Mucosa of descending colon (tissue), 3 donors: ENCODE measurements at regions not wholly inside any gene's neighbourhood (a gene's known extent, or its start where the extent isn't known, plus 50 kb on each side); places are given as distances from the start of the nearest gene placed in this dataset.

ENCODE experiments used
- ATAC-seq: fragments of 200-7000 bp; cut with Tn5 transposase; one replicate; pipeline ENCODE4 v1.9.1; 2020; ENCODE audit warnings: mild to moderate bottlenecking, moderate library complexity
- DNase-seq, 3 donors: peaks; one replicate each; pipeline ENCODE4 v3.0.0-alpha.2; 2020
- H3K36me3 ChIP-seq: fragments of 200-600 bp; one replicate; pipeline ENCODE4 v1.8.0; 2021; ENCODE audit warnings: low read depth, mild to moderate bottlenecking
- H3K4me1 ChIP-seq: fragments of 200-600 bp; one replicate; pipeline ENCODE4 v1.8.0; 2021; ENCODE audit warnings: low read depth, mild to moderate bottlenecking
- H3K4me3 ChIP-seq: fragments of 200-600 bp; one replicate; pipeline ENCODE4 v1.8.0; 2021; ENCODE audit warnings: mild to moderate bottlenecking
- H3K9me3 ChIP-seq: fragments of 200-600 bp; one replicate; pipeline ENCODE4 v1.8.0; 2021; ENCODE audit warnings: mild to moderate bottlenecking
- intact Hi-C, 2 donors: fragments of 100-400 bp; cut with DNase I in 1 of 2; cut with micrococcal nuclease in 1 of 2; formaldehyde crosslinking; loops; one replicate each; pipeline versions ENCODE4 v1.11.0 to v1.11.1; 2022; cut with DNase I, micrococcal nuclease
- TF ChIP-seq, protein P1 (sequence below): fragments of 200-600 bp; IDR thresholded peaks from one replicate; pipeline ENCODE4 v1.8.0; 2022; ENCODE audit warnings: antibody characterized with exemption, mild to moderate bottlenecking
- donor health status: DM: no; HTN: no; CAD: no; lungs with moderate emphysema.
- donor health status: DM: no; HTN: no; CAD: no.
- donor health status: DM: no; HTN: yes; CAD: no.

DNA sequence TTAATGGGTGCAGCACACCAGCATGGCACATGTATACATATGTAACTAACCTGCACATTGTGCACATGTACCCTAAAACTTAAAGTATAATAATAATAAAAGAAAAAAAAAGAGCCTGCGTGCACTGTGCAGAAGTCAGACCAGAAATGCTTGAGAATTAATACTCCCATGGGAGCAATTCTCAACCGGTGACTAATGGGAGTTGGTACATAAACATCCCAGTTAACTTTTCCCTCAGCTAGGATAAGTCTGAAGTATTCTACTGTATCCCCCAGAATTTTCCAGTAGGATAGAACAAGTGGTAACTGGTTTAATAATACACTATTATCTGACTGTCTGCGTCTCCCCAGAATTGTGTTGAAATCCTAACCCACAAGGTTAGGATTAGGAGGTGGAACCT is 113.6 kb upstream of the COL5A2 start:
- H3K9me3 ChIP-seq: no peaks in the 10 kb centered on the region
- no peak overlapping the region for H3K4me3 ChIP-seq
- DNase-seq (no peak), ATAC-seq (no peak)
- intact Hi-C loops: no loop called here
- no peaks in the 10 kb centered on the region for H3K4me1 ChIP-seq
- TF ChIP-seq, protein P1, sequence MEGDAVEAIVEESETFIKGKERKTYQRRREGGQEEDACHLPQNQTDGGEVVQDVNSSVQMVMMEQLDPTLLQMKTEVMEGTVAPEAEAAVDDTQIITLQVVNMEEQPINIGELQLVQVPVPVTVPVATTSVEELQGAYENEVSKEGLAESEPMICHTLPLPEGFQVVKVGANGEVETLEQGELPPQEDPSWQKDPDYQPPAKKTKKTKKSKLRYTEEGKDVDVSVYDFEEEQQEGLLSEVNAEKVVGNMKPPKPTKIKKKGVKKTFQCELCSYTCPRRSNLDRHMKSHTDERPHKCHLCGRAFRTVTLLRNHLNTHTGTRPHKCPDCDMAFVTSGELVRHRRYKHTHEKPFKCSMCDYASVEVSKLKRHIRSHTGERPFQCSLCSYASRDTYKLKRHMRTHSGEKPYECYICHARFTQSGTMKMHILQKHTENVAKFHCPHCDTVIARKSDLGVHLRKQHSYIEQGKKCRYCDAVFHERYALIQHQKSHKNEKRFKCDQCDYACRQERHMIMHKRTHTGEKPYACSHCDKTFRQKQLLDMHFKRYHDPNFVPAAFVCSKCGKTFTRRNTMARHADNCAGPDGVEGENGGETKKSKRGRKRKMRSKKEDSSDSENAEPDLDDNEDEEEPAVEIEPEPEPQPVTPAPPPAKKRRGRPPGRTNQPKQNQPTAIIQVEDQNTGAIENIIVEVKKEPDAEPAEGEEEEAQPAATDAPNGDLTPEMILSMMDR: no peak
- H3K36me3 ChIP-seq: no peaks in the 10 kb centered on the region

DNA sequence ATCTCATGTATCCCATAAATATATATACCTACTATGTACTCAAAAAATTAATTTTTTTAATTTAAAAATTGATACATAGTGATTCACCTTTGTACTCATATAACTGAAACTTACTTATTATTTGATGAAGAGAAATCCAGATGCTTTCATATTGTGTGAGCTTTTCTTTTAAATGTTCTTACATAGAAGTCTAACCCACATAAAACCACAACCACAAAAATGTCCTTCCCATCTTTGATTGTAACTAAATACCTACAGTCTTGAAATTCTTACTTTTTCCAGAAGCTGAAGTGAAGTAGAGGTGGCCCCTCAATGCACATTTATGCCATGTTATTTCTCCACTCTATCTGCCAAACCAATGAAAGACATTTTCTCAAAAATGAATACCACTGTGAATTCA is 117.9 kb upstream of the COL5A2 start:
- no peak for ATAC-seq
- Histone ChIP-seq H3K4me1 (no peaks in the 10 kb centered on the region), H3K4me3 (no peak overlapping the region), H3K36me3 (no peaks in the 10 kb centered on the region), H3K9me3 (no peaks in the 10 kb centered on the region)
- TF ChIP-seq, protein P1: no peak
- intact Hi-C loops: no loop called here
- no peak for DNase-seq

DNA sequence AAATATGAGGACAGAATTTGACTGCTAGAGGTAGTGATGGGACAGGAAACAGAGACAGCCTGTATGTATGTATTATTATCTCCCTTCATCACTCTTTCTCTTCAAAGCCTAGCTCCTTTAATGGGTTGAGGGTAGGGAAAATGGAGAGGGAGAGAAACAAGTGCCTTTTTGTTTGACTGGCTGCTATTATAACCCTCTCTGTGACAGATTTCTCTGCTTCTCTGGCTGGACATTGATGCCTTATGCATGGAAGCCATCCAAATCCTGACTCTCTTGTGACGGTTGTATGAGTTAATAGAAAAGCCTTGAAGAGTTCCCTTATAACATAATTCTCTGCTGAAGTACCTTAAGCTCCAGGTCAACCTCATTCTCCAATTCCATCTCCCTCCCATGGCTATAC is 118.5 kb upstream of the COL5A2 start:
- H3K4me1 ChIP-seq: no peaks in the 10 kb centered on the region
- H3K4me3 ChIP-seq: no peak overlapping the region
- intact Hi-C loops: no loop called here
- no peaks in the 10 kb centered on the region for H3K36me3 ChIP-seq
- no peak for DNase-seq
- TF ChIP-seq, protein P1: no peak
- H3K9me3 ChIP-seq: no peaks in the 10 kb centered on the region
- no peak for ATAC-seq

DNA sequence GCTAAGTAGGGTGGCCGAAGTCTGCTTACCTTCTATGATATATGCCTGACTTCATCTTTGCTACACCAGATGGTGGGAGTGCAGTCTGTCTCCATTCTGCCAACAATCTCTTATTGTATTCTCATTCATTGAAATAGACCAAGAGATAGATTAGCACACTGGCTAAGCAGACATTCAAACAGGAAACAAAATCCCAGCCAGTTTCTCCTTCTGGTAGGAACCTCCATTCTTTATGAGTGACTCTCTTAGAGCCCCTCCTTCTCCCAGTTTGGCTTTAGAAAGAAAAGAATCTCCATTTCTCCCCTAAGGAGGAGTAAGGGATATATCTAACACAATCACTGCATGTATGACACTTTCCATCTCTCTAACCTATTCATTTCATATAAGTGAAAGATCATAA is 118.9 kb upstream of the COL5A2 start:
- Histone ChIP-seq H3K9me3 (no peaks in the 10 kb centered on the region), H3K36me3 (no peaks in the 10 kb centered on the region), H3K4me1 (no peaks in the 10 kb centered on the region), H3K4me3 (no peak overlapping the region)
- DNase-seq: no peak
- intact Hi-C loops: no loop called here
- TF ChIP-seq, protein P1: no peak
- ATAC-seq: no peak

DNA sequence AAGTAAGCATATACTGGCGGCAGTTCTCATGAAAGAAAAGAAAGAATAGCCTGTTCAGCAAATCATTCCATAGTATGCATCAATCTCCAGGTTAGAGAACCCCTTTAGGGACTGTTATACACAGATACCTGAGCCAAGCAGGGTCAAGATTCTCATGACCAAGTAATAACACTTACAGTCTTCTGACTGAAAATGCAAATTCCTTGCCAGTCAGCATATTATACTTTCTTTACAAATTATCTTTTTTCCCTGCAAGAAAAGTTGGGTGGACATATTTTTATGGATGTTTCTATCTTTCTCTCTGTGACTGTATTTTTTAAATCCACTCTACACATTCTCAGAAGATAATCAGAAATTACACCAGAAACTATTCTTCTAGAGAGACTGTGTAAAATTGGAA is 120.4 kb upstream of the COL5A2 start:
- Histone ChIP-seq H3K36me3 (no peaks in the 10 kb centered on the region), H3K4me1 (no peaks in the 10 kb centered on the region), H3K4me3 (no peak overlapping the region), H3K9me3 (no peaks in the 10 kb centered on the region)
- DNase-seq (no peak), ATAC-seq (no peak)
- TF ChIP-seq, protein P1: no peak
- intact Hi-C loops: no loop called here

DNA sequence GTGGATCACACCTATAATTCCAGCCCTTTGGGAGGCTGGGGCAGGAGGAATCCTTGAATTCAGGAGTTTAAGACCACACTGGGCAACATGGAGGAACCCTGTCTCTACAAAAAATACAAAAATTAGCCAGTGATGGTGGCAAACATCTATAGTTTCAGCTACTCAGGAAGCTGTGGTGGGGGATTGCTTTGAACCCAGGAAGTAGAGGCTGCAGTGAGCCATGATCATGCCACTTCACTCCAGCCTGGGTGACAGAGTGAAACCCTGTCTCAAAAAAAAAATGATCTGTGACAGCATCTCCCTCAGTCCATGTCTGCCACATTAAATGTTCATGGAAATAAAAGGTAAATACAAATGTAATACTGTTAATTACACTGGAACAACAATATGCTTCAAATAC is 121.4 kb upstream of the COL5A2 start:
- DNase-seq (no peak), ATAC-seq (no peak)
- Histone ChIP-seq H3K36me3 (no peaks in the 10 kb centered on the region), H3K9me3 (no peaks in the 10 kb centered on the region), H3K4me3 (no peak overlapping the region), H3K4me1 (no peaks in the 10 kb centered on the region)
- intact Hi-C loops: no loop called here
- TF ChIP-seq, protein P1: no peak
